Ascending aorta (tissue), 2 donors: ENCODE measurements at regions not wholly inside any gene's neighbourhood (a gene's known extent, or its start where the extent isn't known, plus 50 kb on each side); places are given as distances from the start of the nearest gene placed in this dataset.

Source experiments
- DNase-seq, 2 donors: peaks; one replicate each; pipeline ENCODE4 v3.0.0-alpha.2; 2019; ENCODE audit warnings: low spot score in 2 of 2
- H3K27ac ChIP-seq, 2 donors: fragments of 200-600 bp; sonication (generic); one replicate each; pipeline ENCODE4 v1.5.1; 2016 to 2017; ENCODE audit warnings: mild to moderate bottlenecking in 1 of 2
- H3K27me3 ChIP-seq: fragments of 200-600 bp; sonication (generic); one replicate; pipeline ENCODE4 v1.5.1; 2017
- H3K36me3 ChIP-seq, 2 donors: fragments of 200-600 bp; sonication (generic); one replicate each; pipeline ENCODE4 v1.5.1; 2016
- H3K4me1 ChIP-seq, 2 donors: fragments of 200-600 bp; sonication (generic); one replicate each; pipeline ENCODE4 v1.5.1; 2016 to 2017; ENCODE audit warnings: mild to moderate bottlenecking in 1 of 2
- H3K4me3 ChIP-seq, 2 donors: fragments of 200-600 bp; sonication (generic); one replicate each; pipeline ENCODE4 v1.5.1; 2016 to 2017; ENCODE audit warnings: mild to moderate bottlenecking in 1 of 2
- H3K9me3 ChIP-seq, 2 donors: fragments of 200-600 bp; sonication (generic); one replicate each; pipeline ENCODE4 v1.5.1; 2016
- intact Hi-C: fragments of 100-400 bp; cut with DNase I; formaldehyde crosslinking; loops from one replicate; pipeline ENCODE4 v1.15.1; 2023
- TF ChIP-seq, protein P1 (sequence below), 3 experiments: fragments of 200-600 bp in 2 of 3; fragments of 450-650 bp in 1 of 3; sonication (generic) in 2 of 3; IDR thresholded peaks; one replicate each; pipeline ENCODE4 v1.5.1; 2016 to 2019; ENCODE audit warnings: antibody characterized with exemption in 3 of 3, mild to moderate bottlenecking in 1 of 3, moderate library complexity in 1 of 3

DNA sequence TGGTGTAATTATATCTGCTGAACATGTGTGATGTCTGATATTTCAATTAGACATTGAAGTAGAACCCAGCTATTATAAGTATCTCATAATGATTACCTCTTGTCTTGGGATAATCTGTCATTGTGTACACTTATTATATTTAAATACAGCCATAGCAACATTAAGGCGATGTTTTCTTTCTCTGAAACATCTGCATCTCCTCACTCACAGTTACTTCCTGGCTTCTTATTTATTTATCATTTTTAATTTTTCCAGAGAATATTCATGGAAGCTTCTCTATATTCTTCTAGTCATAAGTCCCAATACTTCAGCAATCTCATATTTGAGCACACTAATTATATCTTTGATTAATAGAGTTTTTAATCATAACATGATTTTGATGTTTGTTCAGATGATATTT, 103.8 kb upstream of the FBN2 start:
- H3K4me1 ChIP-seq = no peaks in the 10 kb centered on the region
- H3K4me3 ChIP-seq = no peak overlapping the region
- H3K9me3 ChIP-seq = no peaks in the 10 kb centered on the region
- H3K36me3 ChIP-seq = no peaks in the 10 kb centered on the region
- intact Hi-C loops = no loop called here
- H3K27ac ChIP-seq = no peak overlapping the region
- DNase-seq = no peak
- H3K27me3 ChIP-seq = no peaks in the 10 kb centered on the region
- TF ChIP-seq, protein P1, sequence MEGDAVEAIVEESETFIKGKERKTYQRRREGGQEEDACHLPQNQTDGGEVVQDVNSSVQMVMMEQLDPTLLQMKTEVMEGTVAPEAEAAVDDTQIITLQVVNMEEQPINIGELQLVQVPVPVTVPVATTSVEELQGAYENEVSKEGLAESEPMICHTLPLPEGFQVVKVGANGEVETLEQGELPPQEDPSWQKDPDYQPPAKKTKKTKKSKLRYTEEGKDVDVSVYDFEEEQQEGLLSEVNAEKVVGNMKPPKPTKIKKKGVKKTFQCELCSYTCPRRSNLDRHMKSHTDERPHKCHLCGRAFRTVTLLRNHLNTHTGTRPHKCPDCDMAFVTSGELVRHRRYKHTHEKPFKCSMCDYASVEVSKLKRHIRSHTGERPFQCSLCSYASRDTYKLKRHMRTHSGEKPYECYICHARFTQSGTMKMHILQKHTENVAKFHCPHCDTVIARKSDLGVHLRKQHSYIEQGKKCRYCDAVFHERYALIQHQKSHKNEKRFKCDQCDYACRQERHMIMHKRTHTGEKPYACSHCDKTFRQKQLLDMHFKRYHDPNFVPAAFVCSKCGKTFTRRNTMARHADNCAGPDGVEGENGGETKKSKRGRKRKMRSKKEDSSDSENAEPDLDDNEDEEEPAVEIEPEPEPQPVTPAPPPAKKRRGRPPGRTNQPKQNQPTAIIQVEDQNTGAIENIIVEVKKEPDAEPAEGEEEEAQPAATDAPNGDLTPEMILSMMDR (IDR thresholded peaks at IDR 0.05) = no peak

DNA sequence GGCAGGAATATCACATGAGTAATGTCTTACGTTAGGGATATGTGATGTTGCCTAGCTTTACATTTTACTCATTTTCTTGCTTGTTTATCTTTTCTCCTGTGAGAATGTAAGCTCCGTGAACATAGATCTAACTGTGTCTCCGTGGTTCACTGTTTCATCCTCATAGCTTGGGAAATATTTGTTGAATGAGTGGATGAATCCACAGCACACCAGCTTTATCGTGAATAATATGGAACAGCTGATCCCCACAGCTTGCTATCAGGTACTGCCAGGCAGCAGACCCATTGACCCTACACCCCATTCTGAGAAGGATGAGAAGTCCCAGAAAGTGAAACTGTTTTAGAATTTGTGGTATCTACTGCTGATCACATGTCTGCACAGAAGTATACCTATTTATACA, 106.8 kb upstream of the FBN2 start:
- TF ChIP-seq, protein P1 (IDR thresholded peaks at IDR 0.05) = no peak
- H3K4me3 ChIP-seq = no peak overlapping the region
- no peaks in the 10 kb centered on the region for H3K27me3 ChIP-seq
- H3K9me3 ChIP-seq = no peaks in the 10 kb centered on the region
- no peaks in the 10 kb centered on the region for H3K36me3 ChIP-seq
- no peak for DNase-seq
- no peaks in the 10 kb centered on the region for H3K4me1 ChIP-seq
- intact Hi-C loops = no loop called here
- H3K27ac ChIP-seq = no peak overlapping the region

DNA sequence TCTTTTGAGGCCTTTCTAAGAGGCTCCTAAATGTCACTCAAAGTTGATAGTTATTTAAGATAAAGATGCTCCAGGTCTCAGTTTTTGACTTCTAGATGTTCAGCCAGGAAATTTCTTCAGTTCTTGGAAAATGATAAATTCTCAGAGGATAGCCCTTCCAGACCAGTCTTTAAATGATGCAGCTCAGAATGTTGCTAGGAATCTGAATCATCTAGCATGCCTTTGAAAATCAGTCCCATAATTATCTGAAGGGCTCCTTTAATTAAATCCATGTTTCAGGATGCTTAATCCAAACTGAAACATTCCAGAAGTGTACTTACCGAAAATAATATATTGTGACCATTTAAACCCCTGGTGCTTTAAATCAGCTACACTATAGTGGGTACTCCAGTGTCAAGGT, 107.5 kb upstream of the FBN2 start:
- Histone ChIP-seq H3K4me3 (no peak overlapping the region), H3K36me3 (no peaks in the 10 kb centered on the region)
- intact Hi-C loops = no loop called here

DNA sequence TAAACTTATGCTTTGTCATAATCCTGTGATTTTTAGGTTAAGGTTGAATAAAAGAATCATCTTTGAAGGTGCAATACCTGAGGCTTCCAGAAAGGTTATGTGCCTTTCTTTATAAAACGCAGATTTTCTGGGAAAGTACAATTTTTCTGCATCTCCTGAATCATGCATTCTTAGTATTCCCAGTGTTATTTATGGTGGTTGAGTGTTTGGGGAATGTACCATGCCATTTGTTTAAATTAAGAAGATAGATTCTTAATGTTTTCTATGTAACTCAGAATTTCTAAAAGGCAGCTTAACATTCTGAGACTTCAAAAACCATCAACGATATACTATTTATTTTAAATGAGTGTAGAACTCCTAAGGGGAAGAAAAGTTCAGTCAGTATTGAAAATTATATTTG, 108.1 kb upstream of the FBN2 start:
- Histone ChIP-seq H3K27me3 (no peaks in the 10 kb centered on the region), H3K27ac (no peak overlapping the region), H3K4me3 (no peak overlapping the region), H3K4me1 (no peaks in the 10 kb centered on the region), H3K9me3 (no peaks in the 10 kb centered on the region), H3K36me3 (no peaks in the 10 kb centered on the region)
- DNase-seq = no peak
- intact Hi-C loops = no loop called here
- TF ChIP-seq, protein P1 (IDR thresholded peaks at IDR 0.05) = no peak

More for the DNA sequence above, 107.5 kb upstream of the FBN2 start:
- H3K9me3 ChIP-seq = no peaks in the 10 kb centered on the region
- H3K4me1 ChIP-seq = no peaks in the 10 kb centered on the region
- TF ChIP-seq, protein P1 (IDR thresholded peaks at IDR 0.05) = no peak
- DNase-seq = no peak
- no peak overlapping the region for H3K27ac ChIP-seq
- no peaks in the 10 kb centered on the region for H3K27me3 ChIP-seq

DNA sequence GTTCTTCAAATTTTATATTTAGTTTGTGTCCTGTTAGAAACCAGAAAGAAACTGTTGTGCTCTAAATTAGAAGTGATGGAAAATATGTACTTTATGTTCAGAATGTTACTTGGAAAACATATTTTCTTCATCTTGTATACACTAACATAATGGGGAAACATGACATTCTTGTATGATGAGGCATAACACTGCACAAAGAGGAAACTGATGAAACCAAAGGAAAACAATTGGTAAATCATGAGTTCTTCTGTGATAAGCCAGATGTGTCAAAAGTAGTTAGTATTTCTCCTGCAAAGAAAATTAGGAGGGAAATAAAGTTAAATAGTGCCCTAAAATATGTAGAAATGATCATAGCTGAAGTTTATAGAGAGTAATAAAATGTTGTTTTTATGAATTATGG, 111.1 kb upstream of the FBN2 start:
- intact Hi-C loops = no loop called here
- peaks cover 0 to 3% of the 10 kb centered on the region in 2 donors for H3K9me3 ChIP-seq

More for the DNA sequence above, 111.1 kb upstream of the FBN2 start:
- DNase-seq = no peak
- TF ChIP-seq, protein P1 (IDR thresholded peaks at IDR 0.05) = no peak
- Histone ChIP-seq H3K27me3 (no peaks in the 10 kb centered on the region), H3K4me3 (no peak overlapping the region), H3K4me1 (no peaks in the 10 kb centered on the region), H3K27ac (no peak overlapping the region), H3K36me3 (no peaks in the 10 kb centered on the region)
